ENCODE measurements at regions not wholly inside any gene's neighbourhood (a gene's known extent, or its start where the extent isn't known, plus 50 kb on each side); places are given as distances from the start of the nearest gene placed in this dataset.

DNA sequence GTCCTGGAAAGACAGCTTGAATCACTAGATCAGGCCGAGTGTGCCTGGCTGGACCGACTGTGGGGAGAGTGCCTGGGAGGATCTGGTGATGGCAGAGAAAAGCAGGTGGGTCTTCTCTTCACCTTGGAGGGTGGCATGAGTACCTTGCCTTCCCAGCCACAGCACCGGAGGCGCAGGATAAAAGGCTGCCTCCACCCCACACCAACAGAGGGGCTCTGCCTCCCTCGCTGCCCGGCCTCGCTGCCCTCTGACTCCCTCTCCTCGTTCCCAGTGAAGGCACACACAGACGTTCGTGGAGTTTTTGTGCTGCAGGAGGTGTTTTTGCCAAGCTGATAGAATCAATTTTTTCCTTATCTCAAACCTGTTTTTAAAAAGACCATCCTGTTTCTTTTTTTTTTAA is 71.4 kb upstream of the HAAO start:
- 90% methylated on average over 10 of the region's 10 CpGs for WGBS
- Histone ChIP-seq H3K4me1 (ENCODE audit: control insufficient read depth in 4 of 4, insufficient read depth in 4 of 4, low read length in 3 of 4) (peaks cover 0 to 3% (median 0%) of the 10 kb centered on the region in 4 donors), H3K27me3 (ENCODE audit: control insufficient read depth in 4 of 4, insufficient read depth in 4 of 4, low read length in 3 of 4) (no peaks in the 10 kb centered on the region), H3K9ac (ENCODE audit: low read depth in 1 of 2, low read length in 2 of 2) (no peak overlapping the region), H3K36me3 (ENCODE audit: control insufficient read depth in 4 of 4, insufficient read depth in 3 of 4, low read depth in 1 of 4, low read length in 3 of 4) (no peaks in the 10 kb centered on the region), H3K4me3 (ENCODE audit: low read depth in 1 of 3, low read length in 3 of 3) (no peak overlapping the region), H3K9me3 (ENCODE audit: control insufficient read depth in 4 of 4, low read length in 3 of 4) (peaks cover 0 to 2% (median under 1%) of the 10 kb centered on the region in 4 donors), H3K27ac (ENCODE audit: low read depth in 1 of 2, low read length in 2 of 2) (no peak overlapping the region)
- no peak for DNase-seq (ENCODE audit: low spot score)
- no peak for TF ChIP-seq YY1 (IDR thresholded peaks at IDR 0.05)
- TF ChIP-seq NR2F2 (IDR thresholded peaks at IDR 0.05), result no peak
- TF ChIP-seq, protein P1, sequence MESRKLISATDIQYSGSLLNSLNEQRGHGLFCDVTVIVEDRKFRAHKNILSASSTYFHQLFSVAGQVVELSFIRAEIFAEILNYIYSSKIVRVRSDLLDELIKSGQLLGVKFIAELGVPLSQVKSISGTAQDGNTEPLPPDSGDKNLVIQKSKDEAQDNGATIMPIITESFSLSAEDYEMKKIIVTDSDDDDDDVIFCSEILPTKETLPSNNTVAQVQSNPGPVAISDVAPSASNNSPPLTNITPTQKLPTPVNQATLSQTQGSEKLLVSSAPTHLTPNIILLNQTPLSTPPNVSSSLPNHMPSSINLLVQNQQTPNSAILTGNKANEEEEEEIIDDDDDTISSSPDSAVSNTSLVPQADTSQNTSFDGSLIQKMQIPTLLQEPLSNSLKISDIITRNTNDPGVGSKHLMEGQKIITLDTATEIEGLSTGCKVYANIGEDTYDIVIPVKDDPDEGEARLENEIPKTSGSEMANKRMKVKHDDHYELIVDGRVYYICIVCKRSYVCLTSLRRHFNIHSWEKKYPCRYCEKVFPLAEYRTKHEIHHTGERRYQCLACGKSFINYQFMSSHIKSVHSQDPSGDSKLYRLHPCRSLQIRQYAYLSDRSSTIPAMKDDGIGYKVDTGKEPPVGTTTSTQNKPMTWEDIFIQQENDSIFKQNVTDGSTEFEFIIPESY (IDR thresholded peaks at IDR 0.05), result no peak
- TF ChIP-seq FOXA2 (IDR thresholded peaks at IDR 0.05), result no peak
- TF ChIP-seq GABPA (IDR thresholded peaks at IDR 0.05 in 1 of 2, conservative IDR thresholded peaks at IDR 0.05 in 1 of 2), result no peak
- TF ChIP-seq EGR1 (IDR thresholded peaks at IDR 0.05; ENCODE audit: low read depth in 2 of 2), result no peak

DNA sequence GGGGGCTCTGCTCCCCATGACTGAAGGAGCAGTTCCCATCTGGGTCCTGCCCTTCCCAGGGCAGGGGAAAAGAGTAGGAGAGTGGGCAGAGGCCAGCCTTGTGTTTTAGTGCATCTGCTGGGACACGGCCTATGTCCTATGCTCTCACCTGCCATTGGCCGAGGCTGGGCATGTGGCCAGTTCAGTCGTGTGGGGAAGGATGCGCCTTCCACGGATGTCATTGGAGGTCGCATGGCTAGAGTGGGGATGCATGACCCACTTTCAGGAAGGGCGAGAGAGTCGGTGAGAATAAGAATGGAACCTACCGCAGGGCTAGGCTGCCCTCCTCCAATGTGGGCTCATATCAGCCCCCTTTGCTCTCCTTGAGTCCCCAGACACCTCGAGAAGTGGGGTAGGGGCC is 70.9 kb upstream of the HAAO start:
- no peak for DNase-seq (ENCODE audit: low spot score)
- 89% methylated on average over 10 of the region's 10 CpGs for WGBS
- TF ChIP-seq RXRA (IDR thresholded peaks at IDR 0.05), result no peak
- Histone ChIP-seq H3K9me3 (ENCODE audit: control insufficient read depth in 4 of 4, low read length in 3 of 4) (no peaks in the 10 kb centered on the region), H3K27me3 (ENCODE audit: control insufficient read depth in 4 of 4, insufficient read depth in 4 of 4, low read length in 3 of 4) (no peaks in the 10 kb centered on the region), H3K9ac (ENCODE audit: low read depth in 1 of 2, low read length in 2 of 2) (no peak overlapping the region), H3K4me3 (ENCODE audit: low read depth in 1 of 3, low read length in 3 of 3) (no peak overlapping the region), H3K36me3 (ENCODE audit: control insufficient read depth in 4 of 4, insufficient read depth in 3 of 4, low read depth in 1 of 4, low read length in 3 of 4) (no peaks in the 10 kb centered on the region), H3K4me1 (ENCODE audit: control insufficient read depth in 4 of 4, insufficient read depth in 4 of 4, low read length in 3 of 4) (peaks cover 0 to 3% (median 0%) of the 10 kb centered on the region in 4 donors), H3K27ac (ENCODE audit: low read depth in 1 of 2, low read length in 2 of 2) (no peak overlapping the region)

- H3K27me3 ChIP-seq (ENCODE audit: control insufficient read depth in 4 of 4, insufficient read depth in 4 of 4, low read length in 3 of 4), result no peaks in the 10 kb centered on the region
- DNase-seq (ENCODE audit: low spot score), result no peak
- peaks cover 0 to 3% (median 0%) of the 10 kb centered on the region in 4 donors for H3K4me1 ChIP-seq (ENCODE audit: control insufficient read depth in 4 of 4, insufficient read depth in 4 of 4, low read length in 3 of 4)
- TF ChIP-seq JUND (IDR thresholded peaks at IDR 0.05), result no peak
- TF ChIP-seq YY1 (IDR thresholded peaks at IDR 0.05), result no peak
- TF ChIP-seq EGR1 (IDR thresholded peaks at IDR 0.05; ENCODE audit: low read depth in 2 of 2), result no peak
- no peak for TF ChIP-seq SP1 (IDR thresholded peaks at IDR 0.05)
- no peak for TF ChIP-seq HNF4A (conservative IDR thresholded peaks at IDR 0.05)
- no peak for TF ChIP-seq HNF4G (IDR thresholded peaks at IDR 0.05)
- TF ChIP-seq, protein P1 (IDR thresholded peaks at IDR 0.05), result no peak
- TF ChIP-seq RAD21 (IDR thresholded peaks at IDR 0.05), result no peak
- no peaks in the 10 kb centered on the region for H3K9me3 ChIP-seq (ENCODE audit: control insufficient read depth in 4 of 4, low read length in 3 of 4)
- H3K9ac ChIP-seq (ENCODE audit: low read depth in 1 of 2, low read length in 2 of 2), result no peak overlapping the region
- no peak overlapping the region for H3K4me3 ChIP-seq (ENCODE audit: low read depth in 1 of 3, low read length in 3 of 3)
- 86% methylated on average over 12 of the region's 12 CpGs for WGBS
- H3K27ac ChIP-seq (ENCODE audit: low read depth in 1 of 2, low read length in 2 of 2), result no peak overlapping the region
- no peaks in the 10 kb centered on the region for H3K36me3 ChIP-seq (ENCODE audit: control insufficient read depth in 4 of 4, insufficient read depth in 3 of 4, low read depth in 1 of 4, low read length in 3 of 4)
Observed at GRCh38 chr2:42862669-42863185, 70.3 kb upstream of the HAAO start.

All from liver (tissue), 7 donors.